ENCODE measurements at regions not wholly inside any gene's neighbourhood (a gene's known extent, or its start where the extent isn't known, plus 50 kb on each side); places are given as distances from the start of the nearest gene placed in this dataset.

DNA sequence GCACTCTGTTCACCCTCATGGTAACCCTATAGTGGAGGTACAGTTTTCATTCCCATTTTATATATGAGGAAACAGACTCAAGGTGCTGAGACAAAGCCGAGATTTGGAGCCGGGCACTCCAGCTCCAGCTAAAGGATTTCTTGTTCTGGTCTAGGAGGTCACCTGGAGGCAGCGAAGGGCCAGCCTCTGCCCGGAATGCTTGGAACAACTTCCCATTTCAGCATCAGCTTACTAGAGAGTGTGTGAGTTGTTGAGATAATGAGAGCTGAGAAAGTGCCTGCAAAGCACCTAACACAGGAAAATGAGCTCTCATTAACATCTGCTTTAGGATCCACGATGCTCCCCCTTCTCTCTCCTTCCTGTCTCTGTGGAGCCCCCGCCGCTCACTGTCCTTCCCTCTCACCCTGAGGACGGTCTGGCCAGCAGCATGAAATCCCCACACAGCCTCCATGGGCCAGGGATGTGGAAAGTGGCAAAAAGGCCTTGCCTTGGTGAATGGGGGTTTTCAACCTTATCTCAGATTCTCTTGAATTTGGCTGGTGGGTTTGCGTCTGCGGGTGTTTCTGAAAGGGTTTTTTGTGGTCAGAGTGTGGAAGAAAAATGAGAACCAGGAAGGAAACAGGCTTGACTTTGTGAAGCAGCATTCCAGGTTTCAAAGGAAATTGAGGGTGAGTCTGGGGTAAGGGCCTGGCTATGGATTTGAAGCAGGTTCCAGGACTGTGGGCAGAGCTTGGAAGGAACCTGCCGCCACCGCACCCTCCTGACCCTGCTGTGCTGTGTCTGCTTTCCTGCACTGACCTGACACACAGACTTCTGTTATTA is 178.7 kb downstream of the FOXL1 start:
- intact Hi-C loops (cut with micrococcal nuclease): no loop called here
- Mint-ChIP-seq H3K4me1 (no peaks in the 10 kb centered on the region), H3K27me3 (peaks cover 29% of the 10 kb centered on the region), H3K27ac (no peak overlapping the region), H3K9me3 (no peaks in the 10 kb centered on the region), H3K36me3 (ENCODE audit: low read depth) (no peaks in the 10 kb centered on the region), H3K4me3 (no peak overlapping the region)
- POLR2A ChIA-PET: no interaction called here
- TF ChIP-seq, protein P1, sequence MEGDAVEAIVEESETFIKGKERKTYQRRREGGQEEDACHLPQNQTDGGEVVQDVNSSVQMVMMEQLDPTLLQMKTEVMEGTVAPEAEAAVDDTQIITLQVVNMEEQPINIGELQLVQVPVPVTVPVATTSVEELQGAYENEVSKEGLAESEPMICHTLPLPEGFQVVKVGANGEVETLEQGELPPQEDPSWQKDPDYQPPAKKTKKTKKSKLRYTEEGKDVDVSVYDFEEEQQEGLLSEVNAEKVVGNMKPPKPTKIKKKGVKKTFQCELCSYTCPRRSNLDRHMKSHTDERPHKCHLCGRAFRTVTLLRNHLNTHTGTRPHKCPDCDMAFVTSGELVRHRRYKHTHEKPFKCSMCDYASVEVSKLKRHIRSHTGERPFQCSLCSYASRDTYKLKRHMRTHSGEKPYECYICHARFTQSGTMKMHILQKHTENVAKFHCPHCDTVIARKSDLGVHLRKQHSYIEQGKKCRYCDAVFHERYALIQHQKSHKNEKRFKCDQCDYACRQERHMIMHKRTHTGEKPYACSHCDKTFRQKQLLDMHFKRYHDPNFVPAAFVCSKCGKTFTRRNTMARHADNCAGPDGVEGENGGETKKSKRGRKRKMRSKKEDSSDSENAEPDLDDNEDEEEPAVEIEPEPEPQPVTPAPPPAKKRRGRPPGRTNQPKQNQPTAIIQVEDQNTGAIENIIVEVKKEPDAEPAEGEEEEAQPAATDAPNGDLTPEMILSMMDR (IDR thresholded peaks at IDR 0.05): no peak
- DNase-seq (no peak), ATAC-seq (ENCODE audit: low read depth) (no peak)
- CTCF ChIA-PET: interaction anchor here (0.6 kb wide), 1 partner anchor 39 kb away, joined by 3 read pairs; no protein-coding TSS in a partner anchor

GRCh38 chr16:86757704-86758040 is 179.3 kb downstream of the FOXL1 start:
- H3K4me3 Mint-ChIP-seq: no peak overlapping the region

GRCh38 chr16:86758932-86759331 is 180.6 kb downstream of the FOXL1 start:
- POLR2A ChIA-PET: no interaction called here
- ATAC-seq (ENCODE audit: low read depth) (no peak), DNase-seq (no peak)
- CTCF ChIA-PET: interaction anchor here (1.0 kb wide), 1 partner anchor 10 kb away, joined by 3 read pairs; no protein-coding TSS in a partner anchor
- Mint-ChIP-seq H3K9me3 (no peaks in the 10 kb centered on the region), H3K36me3 (ENCODE audit: low read depth) (no peaks in the 10 kb centered on the region), H3K4me1 (no peaks in the 10 kb centered on the region), H3K4me3 (no peak overlapping the region), H3K27ac (no peak overlapping the region), H3K27me3 (peaks cover 35% of the 10 kb centered on the region)
- TF ChIP-seq, protein P1 (IDR thresholded peaks at IDR 0.05): no peak
- intact Hi-C loops (cut with micrococcal nuclease): no loop called here

More at GRCh38 chr16:86757704-86758040, 179.3 kb downstream of the FOXL1 start:
- intact Hi-C loops (cut with micrococcal nuclease): no loop called here
- Mint-ChIP-seq H3K4me1 (no peaks in the 10 kb centered on the region), H3K27me3 (peaks cover 32% of the 10 kb centered on the region), H3K27ac (no peak overlapping the region), H3K9me3 (no peaks in the 10 kb centered on the region), H3K36me3 (ENCODE audit: low read depth) (no peaks in the 10 kb centered on the region)
- ChIA-PET POLR2A (no interaction called here), CTCF (interaction anchor here (0.6 kb wide), 1 partner anchor 39 kb away, joined by 3 read pairs; no protein-coding TSS in a partner anchor)
- ATAC-seq (ENCODE audit: low read depth) (no peak), DNase-seq (no peak)
- TF ChIP-seq, protein P1 (IDR thresholded peaks at IDR 0.05): no peak

GRCh38 chr16:86761111-86762031 is 183.0 kb downstream of the FOXL1 start:
- intact Hi-C loops (cut with micrococcal nuclease): loop anchor here (10.0 kb wide), 1 partner anchor 197 kb away; the partner anchor contains the start of gene FOXC2
- no peak for ATAC-seq (ENCODE audit: low read depth)

More at GRCh38 chr16:86761111-86762031, 183.0 kb downstream of the FOXL1 start:
- H3K27ac Mint-ChIP-seq: no peak overlapping the region
- H3K36me3 Mint-ChIP-seq (ENCODE audit: low read depth): no peaks in the 10 kb centered on the region
- CTCF ChIA-PET: no interaction called here
- no peaks in the 10 kb centered on the region for H3K4me1 Mint-ChIP-seq
- H3K4me3 Mint-ChIP-seq: no peak overlapping the region
- peaks cover 34% of the 10 kb centered on the region for H3K27me3 Mint-ChIP-seq
- TF ChIP-seq, protein P1 (IDR thresholded peaks at IDR 0.05): no peak
- H3K9me3 Mint-ChIP-seq: no peaks in the 10 kb centered on the region
- POLR2A ChIA-PET: no interaction called here
- peak; percentile 32 for DNase-seq

All from activated B cell treated with CpG ODN at 0.5 μM for 24 hours (primary cell).